ENCODE measurements at regions not wholly inside any gene's neighbourhood (a gene's known extent, or its start where the extent isn't known, plus 50 kb on each side); places are given as distances from the start of the nearest gene placed in this dataset.
"Not testable (repeated sequence)": the region's sequence is repeated elsewhere in the genome, so short reads cannot be mapped to it uniquely, and the experiment has no call there.

DNA sequence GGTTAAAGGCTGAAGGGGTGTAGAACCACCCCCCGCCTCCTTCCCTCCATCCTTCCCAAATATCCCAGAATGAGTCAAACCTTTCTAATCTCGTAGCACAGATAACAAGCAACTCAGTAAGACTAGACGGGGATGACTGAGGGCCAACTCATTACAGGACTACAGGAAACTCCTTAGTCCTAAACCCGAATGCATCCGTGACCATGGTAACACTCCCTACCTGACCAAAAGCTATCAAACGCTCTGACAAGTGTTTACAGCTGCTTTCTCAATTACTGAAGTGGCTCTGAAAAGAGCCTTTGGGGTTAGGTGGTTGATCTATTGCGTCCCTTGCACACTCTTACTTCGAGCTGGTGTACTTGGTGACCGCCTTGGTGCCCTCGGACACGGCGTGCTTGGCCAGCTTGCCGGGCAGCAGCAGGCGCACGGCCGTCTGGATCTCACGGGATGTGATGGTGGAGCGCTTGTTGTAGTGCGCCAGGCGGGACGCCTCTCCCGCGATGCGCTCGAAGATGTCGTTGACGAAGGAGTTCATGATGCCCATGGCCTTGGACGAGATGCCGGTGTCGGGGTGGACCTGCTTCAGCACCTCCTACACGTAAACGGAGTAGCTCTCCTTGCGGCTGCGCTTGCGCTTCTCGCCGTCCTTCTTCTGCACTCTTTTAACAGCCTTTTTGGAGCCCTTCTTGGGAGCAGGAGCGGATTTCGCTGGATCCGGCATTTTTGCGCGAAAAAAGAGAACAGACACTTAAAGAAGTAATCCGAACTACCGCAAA lies 67.4 kb downstream of the FAM72B start:
- DNase-seq (ENCODE audit: low spot score) = peak; percentile 2

- not testable (repeated sequence) for DNase-seq (ENCODE audit: low spot score)
Observed at GRCh38 chr1:121117298-121117611, 66.9 kb downstream of the FAM72B start.

GRCh38 chr1:121117622-121118479 lies 66.3 kb downstream of the FAM72B start:
- DNase-seq (ENCODE audit: low spot score) = peak; percentile 4
